GM19023 (cell line): ENCODE measurements at regions not wholly inside any gene's neighbourhood (a gene's known extent, or its start where the extent isn't known, plus 50 kb on each side); places are given as distances from the start of the nearest gene placed in this dataset.
"Not testable (repeated sequence)": the region's sequence is repeated elsewhere in the genome, so short reads cannot be mapped to it uniquely, and the experiment has no call there.

Experiments
- ATAC-seq: cut with Tn5 transposase; IDR thresholded peaks from one replicate; pipeline ENCODE4 v1.9.1; 2021; ENCODE audit warnings: mild to moderate bottlenecking, moderate library complexity; ENCODE audit not compliant: unreplicated experiment

DNA sequence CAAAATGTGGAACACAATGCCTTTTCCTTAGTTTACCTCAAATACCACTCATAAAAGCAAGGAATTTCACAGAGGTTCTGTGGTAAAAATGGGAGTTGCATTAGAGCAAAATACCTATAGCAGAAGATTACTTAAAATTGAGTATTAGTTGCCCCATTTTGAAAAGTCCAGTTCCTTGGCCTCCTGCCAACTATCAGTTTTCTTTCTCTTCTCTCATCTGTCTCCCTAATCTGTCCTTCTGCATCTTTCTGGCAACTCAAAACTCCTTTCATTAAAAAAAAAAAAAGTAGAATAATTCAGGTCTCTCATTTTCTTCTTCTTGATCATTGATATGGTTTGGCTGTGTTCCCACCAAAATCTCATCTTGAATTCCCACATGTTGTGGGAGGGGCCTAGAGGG, 127.3 kb downstream of the ATP23 start:
- no peak for ATAC-seq

DNA sequence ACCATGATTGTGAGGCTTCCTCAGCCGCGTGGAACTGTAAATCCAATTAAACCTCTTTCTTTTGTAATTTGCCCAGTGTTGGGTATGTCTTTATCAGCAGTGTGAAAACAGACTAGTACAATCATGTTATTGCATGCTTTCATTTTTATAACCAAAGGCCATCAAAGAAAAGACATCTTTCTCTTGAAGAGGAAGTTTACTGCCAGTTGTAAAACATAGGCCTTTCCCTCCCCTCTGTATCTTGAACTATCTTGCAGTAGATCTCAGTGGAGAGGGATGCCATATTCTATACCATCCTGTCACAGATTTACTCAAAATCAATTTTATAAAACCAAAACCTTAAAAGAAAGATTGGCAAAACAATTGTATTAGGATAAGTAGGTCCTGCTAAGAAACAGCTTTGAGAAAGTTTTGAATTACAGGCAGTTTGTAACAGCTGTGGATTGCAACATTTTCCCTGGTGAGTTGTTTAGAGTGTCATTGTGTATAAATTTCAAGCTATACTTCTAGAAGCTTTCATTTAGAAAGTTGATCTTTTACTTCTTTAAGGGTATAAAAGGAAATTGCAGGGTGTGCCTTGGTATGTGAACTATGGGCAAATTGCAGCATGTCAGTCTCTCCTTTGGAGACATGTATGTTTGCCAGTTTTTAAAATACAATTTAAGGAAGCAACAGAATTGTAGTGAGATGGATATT, 128.0 kb downstream of the ATP23 start:
- no peak for ATAC-seq

DNA sequence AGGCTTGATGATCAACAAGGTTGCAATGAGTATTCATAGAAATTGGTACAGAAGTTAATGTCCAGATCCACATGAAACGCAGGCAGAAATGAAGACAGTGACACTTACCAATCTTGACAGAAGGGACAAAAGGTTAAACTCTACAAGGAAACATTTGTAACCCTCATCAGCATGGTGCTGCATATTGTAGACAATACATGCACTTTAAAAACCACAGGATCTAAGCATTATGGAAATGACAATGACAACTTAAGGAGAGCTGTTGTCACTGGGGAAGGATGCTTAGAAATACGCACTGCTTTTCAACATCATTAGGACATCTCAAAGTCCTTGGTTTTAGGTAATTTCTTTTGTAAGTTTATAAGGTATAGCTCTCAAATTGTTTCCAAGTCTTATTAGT, 130.6 kb downstream of the ATP23 start:
- ATAC-seq = no peak

DNA sequence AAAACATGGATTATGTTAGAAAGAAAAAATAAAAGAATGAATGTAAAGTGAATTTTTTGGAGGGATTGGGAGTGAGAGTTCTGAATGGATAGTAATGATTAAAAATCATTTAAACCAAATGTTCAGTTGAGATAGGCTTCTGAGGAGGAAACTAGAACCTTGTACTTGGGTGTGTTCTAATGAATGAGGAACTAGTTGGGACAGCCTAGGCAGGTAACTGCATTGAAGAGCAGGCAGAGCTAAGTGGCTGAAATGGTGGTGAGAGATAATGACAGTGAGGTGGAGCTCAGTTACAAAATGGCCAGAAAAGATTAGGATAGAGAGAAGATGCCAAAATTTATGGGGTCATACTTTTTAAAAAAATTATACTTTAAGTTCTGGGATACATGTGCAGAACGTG, 132.9 kb downstream of the ATP23 start:
- ATAC-seq = no peak

DNA sequence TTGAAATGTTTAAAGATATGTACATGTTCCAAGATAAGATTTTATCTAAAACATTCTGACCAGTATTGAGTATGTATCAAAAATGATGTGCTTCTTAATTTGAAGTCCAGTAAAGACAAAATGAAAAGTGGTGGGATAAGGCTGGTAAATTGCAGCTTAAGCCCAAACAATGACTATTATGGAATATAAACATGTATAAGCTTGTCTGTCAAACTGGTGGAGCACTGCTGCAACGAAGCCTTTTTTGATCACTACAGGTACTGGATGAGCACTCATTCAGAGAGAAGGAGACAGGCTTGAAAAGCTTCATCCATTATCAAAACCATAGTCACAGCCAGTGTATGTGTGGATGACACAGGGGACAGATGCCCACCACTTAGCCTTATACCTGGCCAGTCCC, 138.4 kb downstream of the ATP23 start:
- ATAC-seq = no peak

DNA sequence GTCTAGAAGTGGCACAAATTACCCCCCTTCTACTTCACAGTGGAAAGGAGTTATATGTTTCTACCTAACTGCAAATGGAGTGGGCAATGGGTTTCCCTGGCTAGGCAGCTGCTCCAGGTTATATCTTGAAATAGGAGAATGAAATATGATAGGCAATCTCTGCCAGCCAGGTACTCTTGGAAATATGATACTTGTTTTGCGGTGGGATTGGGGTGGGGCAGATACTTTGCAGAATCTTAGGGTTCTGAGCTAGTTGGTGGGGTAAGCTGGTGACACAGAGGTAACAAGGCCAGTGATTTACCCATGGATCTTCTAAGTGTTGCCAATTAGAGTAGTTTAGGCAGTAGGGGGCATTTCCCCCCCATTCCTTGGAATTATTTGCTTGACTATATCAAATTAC, 140.1 kb downstream of the ATP23 start:
- ATAC-seq = no peak

DNA sequence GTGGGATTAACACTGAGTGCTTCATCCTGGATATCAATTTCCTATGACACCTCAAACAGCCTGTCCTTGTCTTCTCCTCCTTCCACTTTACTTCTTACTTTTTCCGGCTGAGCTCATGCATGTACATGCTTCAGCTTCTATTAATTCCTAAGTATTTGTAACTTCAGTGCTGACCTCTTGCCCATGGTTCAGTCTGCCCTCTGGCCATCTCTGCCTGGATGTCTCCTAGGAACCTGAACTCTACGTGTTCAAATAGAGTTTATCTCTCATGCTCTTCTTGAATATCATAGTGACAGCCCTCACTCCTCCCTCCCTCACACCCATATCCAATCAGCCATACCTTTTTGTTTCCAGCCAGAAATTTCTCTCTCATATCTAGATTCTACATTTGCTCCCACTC, 141.6 kb downstream of the ATP23 start:
- no peak for ATAC-seq

DNA sequence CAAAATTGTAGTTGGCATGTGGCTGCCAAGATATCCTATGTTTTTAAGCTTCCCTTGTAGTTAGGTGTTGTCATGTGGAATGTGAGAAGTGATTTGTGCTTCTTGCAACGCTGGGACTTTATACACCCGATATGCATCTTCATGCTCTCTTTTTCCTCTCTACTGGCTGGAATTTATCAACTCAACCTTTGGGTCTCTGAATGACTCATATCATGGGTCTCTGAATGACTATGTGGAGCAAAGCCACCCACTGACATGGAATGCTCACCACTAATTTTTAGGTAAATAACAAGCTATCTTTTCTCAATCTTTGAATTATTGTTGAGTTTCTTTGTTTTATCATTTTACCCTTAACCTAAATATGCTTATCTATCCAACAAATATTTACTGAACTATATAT, 144.6 kb downstream of the ATP23 start:
- ATAC-seq = no peak

DNA sequence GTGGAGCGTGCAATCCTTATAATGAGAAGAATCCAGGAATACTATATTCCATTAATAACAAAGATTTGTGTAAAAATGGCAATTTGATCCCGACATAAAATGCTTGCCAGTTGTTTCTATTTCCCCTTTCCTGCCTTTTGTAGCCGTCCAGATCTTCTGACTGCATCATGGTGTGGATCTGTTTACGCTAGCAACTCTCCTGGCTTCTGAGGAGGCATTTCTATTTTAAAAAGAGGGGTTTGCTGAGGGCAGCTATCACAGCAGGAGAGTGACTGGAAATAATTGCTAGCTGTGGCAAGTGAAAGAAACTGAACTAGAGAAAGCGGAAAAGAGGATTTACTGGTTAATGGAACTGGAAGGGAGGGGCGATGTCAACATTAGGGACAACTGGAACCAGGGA, 145.6 kb downstream of the ATP23 start:
- ATAC-seq = no peak

DNA sequence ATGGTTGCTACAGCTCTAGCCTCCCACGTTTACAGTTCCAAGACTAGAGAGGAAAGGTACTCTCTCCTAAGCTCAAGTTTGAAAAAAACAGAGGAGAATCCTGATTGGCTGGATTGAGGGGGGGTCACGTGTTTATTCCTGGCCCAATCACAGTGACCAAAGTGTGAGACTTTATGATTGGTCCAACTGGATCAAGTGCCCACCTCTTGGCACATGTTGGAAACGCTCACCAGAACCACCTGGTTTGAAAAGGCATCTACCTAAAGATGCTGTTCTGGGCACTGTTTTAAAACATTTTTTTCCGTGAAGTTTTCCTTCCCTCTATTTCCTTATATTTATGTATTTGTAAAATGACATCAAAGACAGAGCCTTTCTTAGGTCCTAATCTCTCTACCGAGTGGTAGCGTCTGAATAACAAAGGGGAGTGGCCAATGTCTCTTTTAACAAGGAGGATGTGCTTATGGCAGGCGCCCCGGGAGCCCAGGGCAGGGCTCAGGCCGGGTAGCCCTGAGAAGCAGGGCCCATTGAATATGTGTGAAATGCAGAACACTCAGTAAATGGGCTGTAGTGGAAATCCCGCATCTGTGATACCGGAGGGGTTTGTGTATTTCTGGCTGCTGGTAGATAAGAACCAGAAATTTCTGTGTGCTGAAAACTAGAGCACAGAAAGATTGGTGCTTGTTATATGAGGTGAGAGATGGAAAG, 146.2 kb downstream of the ATP23 start:
- no peak for ATAC-seq

DNA sequence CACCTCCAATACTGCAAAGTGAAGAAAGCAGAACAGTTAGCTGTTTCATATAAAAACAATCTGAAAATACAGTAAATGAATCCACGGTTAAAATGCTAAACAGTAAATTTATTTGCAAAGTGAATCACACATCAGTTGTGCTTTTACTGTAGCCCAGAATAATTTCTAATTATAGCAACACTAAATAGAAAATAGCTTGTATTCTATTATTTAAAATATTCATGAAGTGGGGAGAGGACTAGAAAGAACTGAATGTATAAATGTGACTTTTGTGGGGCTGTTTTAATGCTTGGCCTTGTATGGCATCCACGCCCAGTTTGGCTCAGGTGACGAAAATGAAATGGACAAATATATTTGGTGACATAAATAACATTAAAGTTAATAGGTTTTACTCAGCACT, 148.2 kb downstream of the ATP23 start:
- no peak for ATAC-seq

DNA sequence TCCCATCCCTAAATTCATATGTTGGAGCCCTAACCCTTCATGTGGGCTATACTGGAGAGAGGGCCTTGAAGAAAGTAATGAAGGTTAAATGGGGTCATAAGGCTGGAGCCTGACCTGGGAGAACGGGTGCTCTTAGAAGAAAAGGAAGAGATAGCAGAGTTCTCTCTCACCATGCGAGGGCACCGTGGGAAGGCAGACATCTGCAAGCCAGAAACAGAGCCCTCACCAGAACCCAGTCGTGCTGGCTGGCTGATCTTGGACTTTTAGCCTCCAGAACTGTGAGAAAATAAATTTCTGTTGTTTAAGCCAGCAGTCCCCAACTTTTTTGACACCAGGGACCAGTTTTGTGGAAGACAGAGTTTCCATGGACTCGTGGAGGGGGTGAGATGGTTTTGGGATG, 149.3 kb downstream of the ATP23 start:
- ATAC-seq = no peak

DNA sequence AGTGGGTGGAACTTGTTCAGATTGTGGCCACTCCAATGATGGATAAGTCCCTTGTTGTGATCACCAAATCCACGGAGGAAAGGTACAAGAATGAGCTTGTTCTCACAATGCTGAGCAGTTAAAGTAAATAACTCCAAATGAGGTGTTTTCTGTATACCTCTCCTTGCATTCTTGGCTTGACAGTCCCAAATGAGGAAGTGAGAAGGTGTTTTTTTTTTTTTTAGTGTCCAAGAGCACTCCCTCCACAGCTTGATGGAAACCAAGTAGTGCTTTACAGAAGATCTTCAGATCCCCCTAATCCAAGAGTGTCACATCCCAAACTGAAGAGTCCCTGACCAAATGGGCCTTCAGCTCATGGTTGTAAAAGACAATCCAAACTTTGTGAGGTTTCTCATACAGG, 153.6 kb downstream of the ATP23 start:
- ATAC-seq = peak; percentile 55

DNA sequence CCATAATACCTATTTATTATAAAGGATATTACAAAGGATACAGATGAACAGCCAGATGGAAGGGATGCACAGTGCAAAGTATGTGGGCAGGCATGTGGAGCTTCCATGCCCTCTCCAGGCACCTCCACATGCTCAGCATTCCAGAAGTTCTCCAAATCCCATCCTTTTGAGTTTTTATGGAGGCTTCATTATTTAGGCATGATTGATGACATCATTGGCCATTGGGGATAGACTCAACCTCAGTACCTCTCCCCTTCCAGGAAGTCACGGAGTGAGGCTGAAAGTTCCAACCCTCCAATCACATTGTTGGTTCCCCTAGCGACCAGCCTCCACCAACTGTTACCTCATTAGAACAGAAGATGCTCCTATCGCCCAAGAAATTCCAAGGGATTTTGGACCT, 156.4 kb downstream of the ATP23 start:
- ATAC-seq = no peak

DNA sequence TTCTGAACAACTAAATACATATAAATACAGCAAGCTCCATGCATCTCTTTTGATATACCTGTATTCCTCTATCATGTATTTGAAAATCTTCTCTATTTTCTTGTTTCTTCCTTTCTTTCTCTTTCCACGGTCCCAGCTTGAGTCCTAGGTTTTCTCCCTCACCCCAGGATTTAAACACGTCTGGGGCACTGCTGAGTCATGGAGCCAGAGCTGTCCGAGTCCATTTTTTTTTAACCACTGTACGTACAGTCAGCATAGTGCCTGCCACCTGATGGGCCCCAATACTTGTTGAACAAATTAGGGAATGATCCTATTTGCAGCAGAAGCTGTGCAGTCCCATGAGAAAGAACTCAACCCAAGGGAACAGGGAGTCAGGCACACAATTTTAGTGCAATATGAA, 158.1 kb downstream of the ATP23 start:
- ATAC-seq = no peak

DNA sequence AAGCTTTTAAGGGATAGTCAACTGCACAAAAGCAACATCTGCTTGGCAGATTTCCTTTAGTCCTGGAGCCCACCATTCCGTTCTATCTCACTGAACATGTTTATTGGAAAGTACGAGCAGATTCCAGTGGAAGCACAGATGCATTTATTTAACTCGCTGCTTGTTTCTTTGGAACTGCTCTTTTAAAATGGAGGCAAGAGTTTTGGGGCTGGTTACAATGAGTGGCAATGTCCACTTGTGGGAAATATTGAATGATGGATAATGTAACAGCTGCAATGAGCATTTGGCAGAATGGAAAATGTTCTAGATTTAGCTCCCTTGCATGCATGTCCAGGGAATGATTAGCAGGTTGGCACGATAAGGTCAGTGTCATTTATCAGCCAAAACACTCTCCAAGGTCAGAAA, 163.0 kb downstream of the ATP23 start:
- ATAC-seq = no peak

DNA sequence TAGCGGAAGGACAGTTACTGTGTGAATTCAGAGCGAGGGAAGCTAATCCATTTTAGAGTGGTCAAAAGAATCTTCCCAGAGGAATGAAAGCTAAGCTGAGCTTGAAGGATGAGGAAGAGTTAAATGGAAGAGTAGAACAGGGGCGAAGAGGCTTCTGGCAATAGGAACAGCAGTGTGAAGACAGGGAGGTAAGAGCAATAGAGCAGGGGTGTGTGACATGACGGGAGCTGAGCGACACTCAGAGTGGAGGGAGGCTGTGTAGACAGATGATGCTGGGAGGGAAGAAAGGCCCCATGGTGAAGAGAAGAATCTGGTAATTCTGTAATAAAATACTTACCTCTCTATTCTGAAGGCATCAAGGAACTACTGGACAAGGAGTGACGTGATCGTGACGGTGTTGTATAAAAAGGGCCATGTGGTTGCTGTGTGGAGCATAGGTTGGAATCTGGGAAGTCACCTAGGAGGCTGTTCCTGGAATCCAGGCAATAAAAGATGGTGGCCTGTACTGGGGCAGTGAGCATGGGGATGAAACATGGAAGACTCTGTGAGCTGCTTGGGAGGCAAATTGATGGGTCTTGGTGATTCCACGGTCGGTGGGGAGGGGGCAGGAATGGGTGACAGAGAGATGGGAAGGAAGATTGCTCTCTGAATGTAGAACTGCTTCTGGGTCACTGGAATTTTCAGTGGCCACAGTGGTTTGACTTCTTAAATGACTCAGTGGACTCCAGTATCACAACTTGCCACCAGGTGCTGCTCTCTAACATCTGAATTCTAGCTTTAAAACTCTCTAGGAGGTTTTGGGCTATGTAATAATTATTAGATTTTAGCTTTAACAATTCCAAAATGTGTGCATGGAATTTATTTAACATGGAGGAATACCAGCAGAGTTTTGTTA, 164.1 kb downstream of the ATP23 start:
- no peak for ATAC-seq

DNA sequence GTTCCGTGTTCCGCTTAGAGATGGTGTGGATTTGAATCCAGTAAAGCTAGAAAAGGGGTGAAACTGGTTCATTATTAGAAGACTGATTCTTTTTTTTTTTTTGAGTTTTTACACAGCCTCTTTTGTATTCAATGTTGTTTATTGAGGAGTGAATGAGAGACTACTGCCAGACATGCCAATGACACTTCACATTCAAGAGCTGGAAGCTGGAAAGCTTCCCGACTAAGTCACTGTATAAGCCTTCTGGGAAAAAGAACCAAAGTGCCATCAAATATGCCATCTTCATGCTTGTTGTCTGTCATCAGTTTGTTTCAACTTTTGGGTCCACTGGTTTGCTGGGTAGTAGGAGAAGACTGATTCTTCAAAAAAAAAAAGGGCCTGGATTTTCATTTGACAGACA, 164.8 kb downstream of the ATP23 start:
- no peak for ATAC-seq

DNA sequence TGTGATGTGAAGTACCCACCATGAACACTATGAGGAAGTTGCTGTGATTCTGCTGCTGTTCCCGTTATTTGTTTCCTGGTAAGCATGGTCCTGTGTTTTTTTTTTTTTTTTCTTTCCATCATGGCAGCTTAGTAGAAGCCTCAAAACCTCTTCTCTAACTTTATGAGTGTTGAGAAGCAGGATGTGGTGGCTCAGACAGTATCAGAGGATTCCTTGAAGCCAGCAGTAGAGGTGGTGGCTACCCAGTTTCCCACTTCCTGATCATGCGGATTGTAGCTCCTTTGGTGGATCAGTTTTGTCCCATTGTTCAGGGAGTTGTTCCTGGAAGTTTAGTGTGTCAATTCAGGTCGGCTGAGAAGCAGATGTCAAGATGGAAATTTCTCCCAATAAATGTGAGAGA, 175.8 kb downstream of the ATP23 start:
- ATAC-seq = no peak

DNA sequence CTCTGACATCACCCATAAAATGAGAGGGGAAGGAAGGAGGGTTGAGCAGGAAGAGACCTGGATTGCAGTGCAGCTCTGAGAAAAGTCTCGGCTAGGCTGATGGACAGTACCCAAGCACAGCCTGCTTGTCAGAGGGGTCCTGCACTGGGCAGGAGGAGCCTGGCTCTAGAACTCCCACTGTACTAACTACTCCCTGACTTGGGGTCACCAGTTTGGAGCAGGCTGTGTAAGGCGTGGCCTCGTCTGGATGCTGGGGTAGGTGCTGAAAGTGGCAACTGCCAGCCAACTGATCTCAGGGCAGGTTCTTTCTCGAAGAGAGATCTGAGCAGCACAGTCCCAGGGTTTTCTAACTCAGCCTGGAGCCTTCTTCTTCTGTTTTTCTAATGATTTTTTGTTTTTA, 176.3 kb downstream of the ATP23 start:
- ATAC-seq = no peak

DNA sequence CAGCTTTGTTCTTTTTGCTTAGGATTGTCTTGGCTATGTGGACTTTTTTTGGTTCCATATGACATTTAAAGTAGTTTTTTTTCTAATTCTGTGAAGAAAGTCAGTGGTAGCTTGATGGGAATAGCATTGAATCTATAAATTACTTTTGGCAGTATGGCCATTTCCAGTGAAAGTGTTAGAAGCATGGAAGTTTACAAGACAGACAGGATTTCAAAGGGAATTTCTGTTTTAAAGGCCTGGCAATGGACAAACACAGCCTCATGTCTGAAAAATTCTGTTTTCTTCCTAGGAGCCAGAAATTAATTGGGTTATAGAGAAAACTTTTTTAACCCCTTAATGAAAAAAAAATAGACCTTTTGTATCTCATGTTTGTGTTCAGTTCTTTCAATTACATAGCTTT, 184.4 kb downstream of the ATP23 start:
- not testable (repeated sequence) for ATAC-seq
